Dermis microvascular lymphatic vessel endothelial cell (primary cell): ENCODE measurements at regions not wholly inside any gene's neighbourhood (a gene's known extent, or its start where the extent isn't known, plus 50 kb on each side); places are given as distances from the start of the nearest gene placed in this dataset.
"Not testable (repeated sequence)": the region's sequence is repeated elsewhere in the genome, so short reads cannot be mapped to it uniquely, and the experiment has no call there.

Experiments
- DNase-seq, 2 donors: peaks; one replicate each; pipeline versions ENCODE4 v3.0.0 to v3.0.0-alpha.2; 2010; ENCODE audit warnings: low read depth in 2 of 2

DNA sequence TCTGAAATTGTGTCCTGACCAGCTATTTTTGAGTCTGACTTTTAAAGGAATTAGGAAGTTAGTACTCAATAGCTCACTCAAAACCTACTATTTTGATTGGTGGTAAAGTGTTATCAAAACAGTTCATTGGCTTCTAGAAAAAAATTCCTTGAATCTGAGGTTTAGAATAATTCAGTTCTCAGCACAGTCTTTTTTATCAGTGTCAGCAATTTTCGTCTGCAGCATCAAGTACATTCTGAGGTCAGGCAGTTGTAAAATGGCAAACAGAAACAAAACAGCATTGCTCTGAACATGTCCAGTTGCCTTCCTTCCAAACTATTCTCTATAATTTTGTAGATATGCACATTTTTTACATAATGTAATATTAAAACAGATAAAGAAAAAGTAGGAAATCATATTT, 1644.1 kb downstream of the SLITRK5 start:
- no peak for DNase-seq

DNA sequence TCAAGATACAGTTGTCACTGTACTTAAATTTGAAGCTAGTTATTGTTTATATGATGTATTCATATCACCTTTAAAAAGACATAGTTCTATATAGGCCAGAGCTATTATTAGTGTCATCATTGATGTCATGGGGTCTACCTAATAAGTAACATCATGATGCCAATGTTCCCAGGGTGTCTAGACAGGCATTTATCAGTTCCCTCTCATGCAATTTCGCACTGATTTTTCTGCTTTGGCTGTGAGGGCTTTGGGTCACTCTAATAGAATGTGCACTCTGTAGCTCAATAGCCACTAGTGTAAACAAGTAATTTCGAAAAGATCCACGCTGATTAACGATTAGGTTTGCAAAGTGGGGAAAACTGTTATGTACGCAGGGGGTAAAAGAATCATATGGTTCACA, 1651.3 kb downstream of the SLITRK5 start:
- DNase-seq: no peak

GRCh38 chr13:89324582-89324981, 1653.4 kb downstream of the SLITRK5 start:
- no peak for DNase-seq

GRCh38 chr13:89343165-89343564, 1672.0 kb downstream of the SLITRK5 start:
- DNase-seq: no peak

DNA sequence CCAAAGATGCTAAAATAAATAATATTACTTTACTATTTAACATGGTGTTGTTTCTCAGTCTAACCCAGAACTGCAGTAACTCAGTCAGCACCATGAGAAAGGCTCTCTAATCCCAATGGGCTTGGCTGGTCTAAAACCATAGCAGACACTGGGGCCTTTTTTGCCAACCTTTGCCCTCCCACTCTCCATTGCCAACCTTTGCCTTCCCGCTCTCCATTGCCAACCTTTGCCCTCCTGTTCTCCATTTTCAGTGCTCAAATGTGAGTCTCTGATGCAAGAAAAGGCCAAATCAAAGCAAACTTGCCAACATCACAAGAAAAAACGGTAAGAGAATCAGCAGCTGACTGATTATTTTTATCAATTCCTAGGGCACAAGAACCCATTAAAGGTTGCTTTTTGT, 1681.2 kb downstream of the SLITRK5 start:
- DNase-seq: no peak

GRCh38 chr13:89361909-89362308, 1690.7 kb downstream of the SLITRK5 start:
- peak; percentile 9 to 30 for DNase-seq

DNA sequence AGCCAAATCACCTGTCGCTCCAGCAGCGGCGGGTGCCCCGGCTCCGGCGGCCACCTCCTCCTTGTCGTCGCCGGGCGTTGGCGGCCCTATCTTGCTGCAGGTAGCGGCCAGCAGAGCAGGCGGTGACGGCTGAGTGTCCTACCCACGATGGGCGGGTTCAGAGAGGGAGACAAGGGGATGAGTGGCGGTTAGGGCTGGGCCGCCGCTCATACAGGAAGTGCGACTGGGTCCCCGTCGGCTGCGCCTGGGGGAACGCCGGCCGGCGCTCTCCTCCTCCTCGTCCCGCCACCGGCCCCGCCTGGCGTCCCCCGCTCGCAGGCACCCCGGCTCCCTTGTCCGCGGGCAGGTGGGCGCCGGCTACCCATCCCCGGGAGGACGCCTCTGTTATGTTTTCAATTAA, 1692.0 kb downstream of the SLITRK5 start:
- no peak for DNase-seq

DNA sequence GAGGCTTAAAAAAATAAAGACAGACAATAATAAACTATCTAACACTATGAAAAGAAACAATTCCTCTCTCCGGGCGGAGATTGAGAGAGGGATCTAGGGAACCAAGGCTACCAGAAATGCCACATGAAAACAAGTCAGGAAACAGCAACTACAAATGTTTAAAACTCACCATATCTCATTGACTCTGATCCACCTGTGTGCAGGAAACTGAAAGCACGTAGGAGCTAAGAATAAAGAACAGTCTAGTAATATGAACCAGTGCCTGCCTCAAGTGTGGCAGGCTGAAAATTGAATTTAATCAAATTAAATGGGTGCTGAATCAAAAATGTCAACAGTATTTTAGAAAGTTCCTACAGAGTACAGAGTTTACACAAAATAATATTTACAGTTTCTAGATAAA, 1701.0 kb downstream of the SLITRK5 start:
- DNase-seq: no peak

- peak; percentile 79 to 92 for DNase-seq
Observed at GRCh38 chr13:89375839-89376238, 1704.7 kb downstream of the SLITRK5 start.

DNA sequence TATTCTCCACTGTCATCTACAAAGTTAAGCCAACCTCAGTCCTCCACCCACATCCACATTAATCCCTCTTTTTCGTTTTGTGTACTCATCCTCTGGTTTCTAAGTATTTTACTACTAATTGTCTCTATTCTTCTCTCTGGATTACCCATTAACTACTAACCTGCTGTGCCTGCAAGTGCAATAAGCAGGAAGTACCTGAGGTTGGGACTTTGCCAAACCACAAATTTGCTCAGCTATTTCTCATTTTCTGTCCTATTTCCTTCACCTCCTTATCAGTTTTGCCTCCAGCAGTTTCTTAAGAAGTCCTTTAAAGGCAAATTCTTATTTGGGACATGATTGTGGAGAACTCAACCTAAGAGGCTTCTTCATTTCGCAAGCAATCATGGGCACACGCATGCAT, 1708.9 kb downstream of the SLITRK5 start:
- DNase-seq: no peak

DNA sequence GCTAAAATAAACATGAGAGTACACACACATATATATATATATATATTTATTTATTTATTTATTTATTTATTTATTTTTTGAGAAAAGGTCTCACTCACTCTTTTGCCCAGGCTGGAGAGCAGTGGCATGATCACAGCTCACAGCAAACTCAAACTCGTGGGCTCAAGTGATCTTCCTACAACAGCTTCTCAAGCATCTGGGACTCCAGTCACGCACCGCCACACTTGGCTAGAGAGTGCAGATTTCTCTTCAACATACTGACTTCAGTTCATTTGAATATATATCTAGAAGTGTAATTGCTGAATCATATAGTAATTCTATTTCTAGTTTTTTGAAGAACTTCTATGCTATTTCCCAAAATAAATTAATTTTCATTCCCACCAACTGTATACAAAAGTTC, 1711.8 kb downstream of the SLITRK5 start:
- DNase-seq: no peak

DNA sequence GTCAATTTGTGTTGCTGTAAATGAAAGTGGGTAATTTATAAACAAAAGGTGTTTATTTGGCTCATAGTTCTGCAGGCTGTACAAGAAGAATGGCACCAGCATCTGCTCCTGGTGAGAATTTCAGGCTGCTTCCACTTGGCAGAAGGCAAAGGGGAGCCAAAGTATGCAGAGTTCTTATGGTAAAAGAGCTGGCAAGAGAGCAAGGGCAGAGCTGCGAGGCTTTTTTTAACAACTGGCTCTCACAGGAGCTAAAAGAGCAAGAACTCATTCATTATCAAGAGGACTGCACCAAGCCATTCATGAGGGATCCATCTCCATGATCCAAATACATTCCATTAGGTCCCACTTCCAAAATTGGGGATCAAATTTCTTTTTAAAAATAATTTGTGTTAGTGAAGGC, 1712.7 kb downstream of the SLITRK5 start:
- DNase-seq: no peak

DNA sequence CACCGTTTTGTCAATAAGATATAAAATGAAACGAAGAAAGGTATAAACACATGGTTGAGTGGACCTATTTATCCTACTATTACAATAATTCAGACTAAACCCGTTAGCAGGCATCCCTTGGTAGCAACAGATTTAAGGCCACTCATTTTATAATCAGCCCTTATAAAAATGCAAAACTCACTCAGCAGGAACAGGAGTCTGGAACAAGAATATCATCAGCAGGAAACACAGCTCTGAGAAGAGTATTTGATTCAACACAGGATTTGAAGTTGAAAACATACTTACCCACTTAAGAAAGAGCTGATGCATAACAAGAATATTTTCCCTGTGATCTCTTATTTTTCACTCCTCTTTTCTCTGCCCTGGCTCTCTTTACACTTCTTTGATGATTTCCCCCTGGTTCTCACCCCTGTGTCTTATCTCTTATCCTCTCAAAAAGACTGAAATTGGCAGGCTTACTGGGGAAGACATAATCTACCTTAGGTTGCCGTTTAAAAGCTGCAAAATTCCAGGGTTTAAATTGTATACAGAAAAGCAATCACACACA, 1722.7 kb downstream of the SLITRK5 start:
- DNase-seq: no peak

GRCh38 chr13:89401264-89401675, 1730.1 kb downstream of the SLITRK5 start:
- DNase-seq: peak; percentile 30 to 41

DNA sequence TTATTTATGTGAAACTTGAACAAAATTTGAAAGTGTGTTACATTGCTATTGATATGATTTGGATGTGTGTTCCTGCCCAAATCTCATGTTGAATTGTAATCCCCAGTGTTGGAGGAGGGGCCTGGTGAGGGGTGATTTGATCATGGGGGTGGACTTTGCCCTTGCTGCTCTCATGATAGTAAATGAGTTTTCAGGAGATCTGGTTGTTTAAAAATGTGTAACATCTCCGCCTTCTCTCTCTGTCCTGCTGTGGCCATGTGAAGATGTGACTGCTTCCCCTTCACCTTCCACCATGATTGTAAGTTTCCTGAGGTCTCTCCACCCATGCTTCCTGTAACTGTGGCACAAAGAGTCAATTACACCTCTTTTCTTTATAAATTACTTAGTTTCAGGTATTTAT, 1731.0 kb downstream of the SLITRK5 start:
- no peak for DNase-seq

GRCh38 chr13:89406096-89406495, 1734.9 kb downstream of the SLITRK5 start:
- not testable (repeated sequence) for DNase-seq

- DNase-seq: no peak
Observed at GRCh38 chr13:89407357-89407756, 1736.2 kb downstream of the SLITRK5 start.

- no peak for DNase-seq
Observed at GRCh38 chr13:89432997-89433396, 1761.8 kb downstream of the SLITRK5 start.

DNA sequence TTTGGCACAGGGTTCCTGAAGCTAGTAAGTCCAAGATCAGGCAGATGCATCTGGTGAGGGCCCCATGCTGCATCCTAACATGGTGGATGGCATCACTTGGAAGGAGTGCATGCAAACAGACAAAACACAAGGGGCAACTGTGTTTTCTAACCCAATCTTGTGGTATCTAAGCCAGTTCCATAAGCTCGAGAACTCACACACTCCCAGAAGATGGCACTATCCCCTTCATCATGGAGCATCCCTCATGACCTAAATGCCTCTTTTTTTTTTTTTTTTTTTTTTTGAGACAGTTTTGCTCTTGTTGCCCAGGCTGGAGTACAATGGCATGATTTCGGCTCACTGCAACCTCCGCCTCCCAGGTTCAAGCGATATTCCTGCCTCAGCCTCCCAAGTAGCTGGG, 1763.5 kb downstream of the SLITRK5 start:
- DNase-seq: peak in 1 of 2 donors; percentile 35

GRCh38 chr13:89454681-89455080, 1783.5 kb downstream of the SLITRK5 start:
- DNase-seq: no peak

- DNase-seq: no peak
Observed at GRCh38 chr13:89455225-89455624, 1784.1 kb downstream of the SLITRK5 start.

GRCh38 chr13:89455741-89456140, 1784.6 kb downstream of the SLITRK5 start:
- no peak for DNase-seq

DNA sequence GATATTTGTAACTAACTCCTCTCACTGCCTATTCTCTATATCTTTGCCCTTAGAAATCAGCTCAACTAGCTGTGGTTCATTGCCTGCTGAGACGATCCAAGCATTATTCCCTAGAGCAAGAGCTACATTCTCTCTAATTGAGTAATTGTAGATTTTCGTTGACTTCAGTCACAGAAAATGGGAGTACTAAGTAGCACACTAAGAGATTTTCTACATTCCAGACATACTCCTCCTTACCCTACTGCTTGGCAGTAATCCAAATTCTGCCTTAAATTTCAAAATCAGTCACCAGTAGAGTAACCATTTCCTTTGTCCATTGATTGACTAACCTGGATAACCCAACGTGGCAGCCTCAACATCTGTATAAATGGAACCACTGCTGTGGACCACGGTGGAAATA, 1786.8 kb downstream of the SLITRK5 start:
- DNase-seq: peak in 1 of 2 donors; percentile 7

DNA sequence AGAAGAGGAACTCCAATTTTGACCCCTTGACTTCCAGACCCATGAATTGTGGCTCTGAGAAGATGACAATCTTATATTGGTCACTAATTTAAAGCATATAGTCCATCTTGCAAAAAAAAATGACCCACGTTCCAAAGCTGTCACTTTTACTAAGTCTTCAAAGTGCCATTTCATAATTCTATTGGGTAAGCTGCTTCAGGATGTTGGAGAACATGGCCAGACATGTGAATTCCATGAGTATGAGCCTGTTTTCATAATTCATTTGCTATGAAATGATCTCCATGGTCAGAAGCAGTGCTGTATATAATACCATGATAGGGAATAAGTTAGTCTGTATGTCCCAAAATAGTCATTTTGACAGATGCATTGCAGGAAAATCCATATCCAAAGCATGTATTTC, 1787.3 kb downstream of the SLITRK5 start:
- DNase-seq: no peak
